GM13977 (cell line): ENCODE measurements at regions not wholly inside any gene's neighbourhood (a gene's known extent, or its start where the extent isn't known, plus 50 kb on each side); places are given as distances from the start of the nearest gene placed in this dataset.
"Not testable (repeated sequence)": the region's sequence is repeated elsewhere in the genome, so short reads cannot be mapped to it uniquely, and the experiment has no call there.

Experiments used
- DNase-seq: peaks from one replicate; pipeline ENCODE4 v3.0.0; 2012; ENCODE audit warnings: low spot score
- in situ Hi-C: fragments of 300-500 bp; cut with MboI; formaldehyde crosslinking; loops from one replicate; pipeline ENCODE4 v1.12.0; 2022; ENCODE audit warnings: low sequenced_read_pairs, low pct_unique_long_range_greater_than_20kb, mixed read lengths, inconsistent platforms; ENCODE audit not compliant: unreplicated experiment
- TF ChIP-seq, protein P1 (sequence below): IDR thresholded peaks from 2 replicates; pipeline ENCODE4 v1.5.1; 2012; ENCODE audit warnings: mild to moderate bottlenecking, control low read depth; ENCODE audit not compliant: insufficient read depth; ENCODE audit errors: extremely low read depth, missing control alignments

DNA sequence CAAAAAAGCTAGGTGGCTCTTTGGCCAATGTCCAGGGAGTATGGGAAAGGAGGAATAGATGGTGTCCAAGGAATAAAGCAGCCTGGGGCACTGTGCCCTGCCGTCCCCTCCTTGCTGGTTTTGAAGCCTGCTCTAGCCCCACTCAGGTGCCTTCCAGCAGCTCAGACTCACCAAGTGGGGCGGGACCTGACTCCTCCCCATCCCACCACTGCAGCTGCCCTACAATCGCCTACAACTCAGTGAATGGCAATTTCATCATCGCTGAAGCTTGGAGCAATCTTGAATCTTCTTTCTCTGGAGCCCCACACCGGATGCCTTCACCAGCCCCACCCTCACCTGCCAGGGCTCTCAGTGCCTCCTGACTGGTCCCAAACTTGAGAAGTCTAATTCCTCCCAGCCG lies 56.4 kb upstream of the NXT1 start:
- in situ Hi-C loops, result no loop called here
- TF ChIP-seq, protein P1, sequence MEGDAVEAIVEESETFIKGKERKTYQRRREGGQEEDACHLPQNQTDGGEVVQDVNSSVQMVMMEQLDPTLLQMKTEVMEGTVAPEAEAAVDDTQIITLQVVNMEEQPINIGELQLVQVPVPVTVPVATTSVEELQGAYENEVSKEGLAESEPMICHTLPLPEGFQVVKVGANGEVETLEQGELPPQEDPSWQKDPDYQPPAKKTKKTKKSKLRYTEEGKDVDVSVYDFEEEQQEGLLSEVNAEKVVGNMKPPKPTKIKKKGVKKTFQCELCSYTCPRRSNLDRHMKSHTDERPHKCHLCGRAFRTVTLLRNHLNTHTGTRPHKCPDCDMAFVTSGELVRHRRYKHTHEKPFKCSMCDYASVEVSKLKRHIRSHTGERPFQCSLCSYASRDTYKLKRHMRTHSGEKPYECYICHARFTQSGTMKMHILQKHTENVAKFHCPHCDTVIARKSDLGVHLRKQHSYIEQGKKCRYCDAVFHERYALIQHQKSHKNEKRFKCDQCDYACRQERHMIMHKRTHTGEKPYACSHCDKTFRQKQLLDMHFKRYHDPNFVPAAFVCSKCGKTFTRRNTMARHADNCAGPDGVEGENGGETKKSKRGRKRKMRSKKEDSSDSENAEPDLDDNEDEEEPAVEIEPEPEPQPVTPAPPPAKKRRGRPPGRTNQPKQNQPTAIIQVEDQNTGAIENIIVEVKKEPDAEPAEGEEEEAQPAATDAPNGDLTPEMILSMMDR, result no peak
- no peak for DNase-seq

DNA sequence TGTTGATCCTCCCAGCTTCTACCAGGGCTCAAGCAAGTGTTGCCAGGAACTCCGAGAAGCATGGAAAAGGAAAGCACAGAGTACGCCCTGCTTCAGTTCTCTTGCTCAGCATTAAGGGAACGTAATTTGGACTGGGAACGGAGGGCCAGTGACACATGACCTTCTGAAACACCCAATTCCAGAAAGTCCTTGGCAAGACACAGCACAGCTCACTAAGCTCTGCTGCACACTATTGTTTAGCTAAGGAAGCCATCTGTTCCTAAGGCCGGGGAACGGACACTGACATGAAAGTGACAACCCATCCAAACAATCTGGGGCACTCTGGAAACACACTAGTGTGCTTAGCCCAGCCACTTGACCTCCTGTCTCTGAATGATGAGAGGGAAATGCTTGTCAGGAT lies 56.9 kb upstream of the NXT1 start:
- TF ChIP-seq, protein P1, result no peak
- no peak for DNase-seq
- in situ Hi-C loops, result no loop called here

DNA sequence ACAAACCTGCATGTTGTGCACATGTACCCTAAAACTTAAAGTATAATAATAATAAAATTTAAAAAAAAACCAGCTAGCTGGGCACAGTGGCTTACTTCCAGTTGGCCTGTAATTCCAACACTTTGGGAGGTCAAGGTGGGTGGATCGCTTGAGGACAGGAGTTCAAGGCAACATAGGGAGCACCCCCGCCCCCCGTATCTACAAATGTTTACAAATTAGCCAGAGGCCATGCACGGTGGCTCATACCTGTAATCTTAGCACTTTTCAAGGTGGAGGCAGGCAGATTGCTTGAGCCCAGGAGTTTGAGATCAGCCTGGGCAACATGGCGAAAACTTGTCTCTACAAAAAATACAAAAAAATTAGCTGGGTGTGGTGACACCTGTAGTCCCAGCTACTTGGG lies 58.3 kb upstream of the NXT1 start:
- DNase-seq, in situ Hi-C loops: not testable (repeated sequence)

DNA sequence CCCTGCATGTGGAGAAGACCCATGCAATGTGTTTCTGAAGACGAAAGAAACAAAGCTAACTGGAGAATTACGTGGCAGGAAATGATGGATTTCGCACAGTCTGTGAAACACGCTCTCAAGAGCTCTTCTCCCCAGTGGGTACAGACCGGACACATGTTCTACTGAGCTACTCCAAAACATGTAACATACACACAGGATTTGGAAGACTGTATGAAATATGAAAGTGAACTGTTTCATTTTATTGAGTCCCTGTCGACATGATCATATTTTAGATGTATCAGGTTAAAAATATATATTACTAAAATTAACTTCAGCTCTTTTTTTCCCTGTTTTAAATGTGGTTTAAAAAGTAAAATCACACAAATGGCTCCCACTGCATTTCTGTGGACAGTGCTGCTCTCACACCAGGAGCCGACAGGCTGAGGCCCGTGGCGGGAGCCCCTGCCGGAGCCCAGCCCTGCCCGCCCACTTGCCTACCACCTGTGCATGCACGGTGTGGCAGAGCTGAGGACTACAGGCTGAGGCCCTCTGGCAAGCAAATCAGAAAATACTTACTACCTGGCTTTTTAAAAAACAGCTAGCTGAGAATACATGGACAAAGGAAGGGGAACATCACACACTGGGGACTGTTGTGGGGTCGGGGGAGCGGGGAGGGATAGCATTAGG lies 58.9 kb upstream of the NXT1 start:
- no peak for DNase-seq
- TF ChIP-seq, protein P1, result no peak
- in situ Hi-C loops, result no loop called here

DNA sequence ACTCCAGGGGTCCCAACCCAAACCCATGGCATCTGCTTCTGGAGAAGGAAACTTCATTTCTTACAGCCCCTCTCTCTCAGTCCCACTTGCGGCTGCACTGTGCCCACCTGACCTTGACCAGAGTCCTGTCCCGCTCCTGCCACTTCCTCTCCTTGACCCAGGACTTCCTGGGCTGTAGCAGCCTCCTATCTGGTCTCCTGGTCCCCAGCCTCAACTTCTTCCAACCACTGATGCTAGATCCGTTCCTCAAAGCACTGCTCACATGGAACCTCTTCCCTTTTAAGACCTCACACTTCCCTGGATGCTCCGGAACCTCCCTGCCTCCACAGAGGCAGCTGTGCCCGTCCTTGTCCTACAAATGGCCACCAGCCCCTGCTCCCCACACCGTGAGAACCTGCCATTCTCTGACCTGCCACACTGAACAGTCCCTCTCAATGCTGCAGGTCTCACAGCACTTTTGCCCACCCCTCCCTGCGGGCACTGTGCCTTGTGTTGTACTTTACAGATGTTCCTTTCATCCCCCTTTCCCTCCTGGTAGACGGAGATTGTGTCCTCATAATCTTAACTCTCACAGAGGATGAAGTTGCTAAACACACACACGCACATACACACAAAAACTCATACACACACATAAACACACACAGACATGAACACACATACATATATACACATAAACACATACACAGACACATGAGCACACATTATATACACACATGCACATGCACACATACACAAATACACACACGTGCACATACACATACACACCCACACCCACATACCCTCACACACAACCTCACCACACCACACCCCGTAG lies 59.6 kb upstream of the NXT1 start:
- DNase-seq, result no peak
- TF ChIP-seq, protein P1, result no peak
- in situ Hi-C loops, result no loop called here

DNA sequence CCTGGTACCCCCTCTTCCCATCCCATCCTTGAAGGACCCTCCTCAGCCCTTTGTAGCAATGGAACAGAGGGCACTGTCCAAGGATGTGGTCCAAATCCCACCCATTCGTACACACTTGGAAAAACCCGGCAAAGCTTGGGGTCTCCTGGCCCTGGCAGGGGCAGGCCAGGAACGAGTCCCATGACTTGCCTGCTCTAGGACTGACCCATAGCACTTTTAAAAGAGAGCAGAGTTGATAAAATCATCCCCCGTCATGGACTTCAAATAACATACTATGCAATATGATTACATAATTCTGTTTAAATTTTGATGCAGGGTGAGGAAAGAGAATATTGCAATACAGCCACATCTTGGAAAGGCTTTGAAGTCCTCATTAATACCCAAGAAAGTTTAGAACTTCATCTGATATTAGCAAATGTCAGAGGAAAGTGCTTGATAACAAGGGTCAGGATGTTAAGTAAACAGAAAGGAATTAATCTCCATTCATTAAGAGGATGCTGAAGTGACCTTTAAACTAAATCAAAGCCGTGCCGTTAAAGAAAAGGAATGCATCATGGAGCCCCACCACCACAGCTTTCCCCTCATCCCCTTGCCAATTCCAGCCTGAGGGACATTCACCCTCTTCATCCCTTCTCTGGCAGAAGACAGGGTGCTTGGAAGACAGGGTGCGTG lies 60.7 kb upstream of the NXT1 start:
- in situ Hi-C loops, result no loop called here
- TF ChIP-seq, protein P1, result no peak

DNA sequence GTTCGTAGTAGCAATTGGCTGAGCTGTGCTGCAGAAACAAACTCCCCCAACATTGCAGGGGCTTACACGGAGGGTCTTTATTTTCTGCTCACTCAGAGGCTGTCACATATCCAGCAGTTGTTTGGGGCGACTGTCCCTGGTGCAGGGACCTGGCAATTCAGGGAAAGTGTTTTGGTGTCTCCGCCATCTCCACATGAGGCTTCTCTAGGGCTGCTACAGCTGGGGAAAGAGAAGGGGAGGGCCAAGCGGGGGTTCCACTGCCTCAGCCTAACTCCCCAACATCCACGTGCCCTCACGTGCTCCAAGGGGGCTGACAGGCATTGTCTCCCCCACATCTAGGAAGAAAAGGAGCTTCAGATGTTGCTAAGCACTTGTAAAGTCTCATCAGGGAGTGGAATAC lies 61.3 kb upstream of the NXT1 start:
- in situ Hi-C loops, result no loop called here
- TF ChIP-seq, protein P1, result no peak
- no peak for DNase-seq

More for the DNA sequence above, 60.7 kb upstream of the NXT1 start:
- no peak for DNase-seq
